GM13976 (cell line): ENCODE measurements at regions not wholly inside any gene's neighbourhood (a gene's known extent, or its start where the extent isn't known, plus 50 kb on each side); places are given as distances from the start of the nearest gene placed in this dataset.

Experiments used
- DNase-seq: peaks from one replicate; pipeline ENCODE4 v3.0.0; 2012; ENCODE audit warnings: low spot score
- in situ Hi-C: fragments of 300-500 bp; cut with MboI; formaldehyde crosslinking; loops from one replicate; pipeline ENCODE4 v1.12.0; 2022; ENCODE audit warnings: low sequenced_read_pairs, mixed read lengths, inconsistent platforms; ENCODE audit not compliant: unreplicated experiment
- TF ChIP-seq, protein P1 (sequence below): IDR thresholded peaks from 2 replicates; pipeline ENCODE4 v1.5.1; 2012; ENCODE audit warnings: borderline replicate concordance, mild to moderate bottlenecking; ENCODE audit not compliant: insufficient read depth; ENCODE audit errors: extremely low read depth, missing control alignments, control extremely low read depth

- DNase-seq, result peak; percentile 50
- in situ Hi-C loops, result no loop called here
Observed at GRCh38 chr3:101976473-101976872, 127.2 kb downstream of the NFKBIZ start.

GRCh38 chr3:101978348-101978747 is 129.0 kb downstream of the NFKBIZ start:
- DNase-seq, result no peak
- in situ Hi-C loops, result no loop called here
- TF ChIP-seq, protein P1, sequence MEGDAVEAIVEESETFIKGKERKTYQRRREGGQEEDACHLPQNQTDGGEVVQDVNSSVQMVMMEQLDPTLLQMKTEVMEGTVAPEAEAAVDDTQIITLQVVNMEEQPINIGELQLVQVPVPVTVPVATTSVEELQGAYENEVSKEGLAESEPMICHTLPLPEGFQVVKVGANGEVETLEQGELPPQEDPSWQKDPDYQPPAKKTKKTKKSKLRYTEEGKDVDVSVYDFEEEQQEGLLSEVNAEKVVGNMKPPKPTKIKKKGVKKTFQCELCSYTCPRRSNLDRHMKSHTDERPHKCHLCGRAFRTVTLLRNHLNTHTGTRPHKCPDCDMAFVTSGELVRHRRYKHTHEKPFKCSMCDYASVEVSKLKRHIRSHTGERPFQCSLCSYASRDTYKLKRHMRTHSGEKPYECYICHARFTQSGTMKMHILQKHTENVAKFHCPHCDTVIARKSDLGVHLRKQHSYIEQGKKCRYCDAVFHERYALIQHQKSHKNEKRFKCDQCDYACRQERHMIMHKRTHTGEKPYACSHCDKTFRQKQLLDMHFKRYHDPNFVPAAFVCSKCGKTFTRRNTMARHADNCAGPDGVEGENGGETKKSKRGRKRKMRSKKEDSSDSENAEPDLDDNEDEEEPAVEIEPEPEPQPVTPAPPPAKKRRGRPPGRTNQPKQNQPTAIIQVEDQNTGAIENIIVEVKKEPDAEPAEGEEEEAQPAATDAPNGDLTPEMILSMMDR, result no peak

More at GRCh38 chr3:101976473-101976872, 127.2 kb downstream of the NFKBIZ start:
- TF ChIP-seq, protein P1, result no peak

- TF ChIP-seq, protein P1, result no peak
- in situ Hi-C loops, result no loop called here
- DNase-seq, result no peak
Observed at GRCh38 chr3:101979033-101979432, 129.7 kb downstream of the NFKBIZ start.

DNA sequence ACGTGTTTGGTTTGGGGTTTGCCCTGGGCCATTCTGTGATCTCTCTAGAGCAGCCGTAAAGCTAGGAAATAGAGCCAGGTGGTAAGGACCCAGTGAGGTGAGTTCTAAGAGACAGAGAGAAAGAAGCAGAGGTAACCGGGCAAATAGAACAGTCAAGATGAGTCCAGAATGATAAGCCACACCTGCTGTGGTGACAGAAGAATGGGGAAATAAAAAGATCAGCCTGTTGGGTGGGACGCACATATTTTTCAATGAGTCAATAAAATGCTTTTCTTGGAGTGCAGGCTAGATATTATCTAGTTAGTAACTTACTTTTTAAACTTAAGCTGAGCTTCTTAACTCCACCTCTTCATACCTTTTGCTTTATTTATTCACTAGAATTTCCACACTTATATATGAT is 135.0 kb downstream of the NFKBIZ start:
- TF ChIP-seq, protein P1, result no peak
- in situ Hi-C loops, result no loop called here
- DNase-seq, result no peak

DNA sequence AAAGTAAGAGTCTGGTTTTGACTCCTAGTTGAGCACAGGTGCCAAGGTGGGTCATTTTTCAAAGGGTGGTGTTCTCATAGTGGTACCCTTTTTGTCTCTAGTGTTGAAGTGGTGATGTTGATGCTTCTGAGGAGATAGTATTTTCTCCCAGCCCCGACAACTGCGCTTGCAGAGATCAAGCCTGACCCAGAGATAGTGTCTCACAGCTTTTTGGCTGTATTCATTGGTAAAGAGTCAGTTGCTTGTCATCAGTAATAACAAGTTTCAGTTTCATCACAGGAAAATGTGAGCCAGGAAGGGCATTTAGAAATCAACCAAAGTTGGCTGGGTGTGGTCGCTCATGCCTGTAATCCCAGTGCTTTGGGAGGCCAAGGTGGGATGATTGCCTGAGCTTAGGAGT is 139.3 kb downstream of the NFKBIZ start:
- in situ Hi-C loops, result loop anchor here (5.0 kb wide), 1 partner anchor 41 kb away; no protein-coding TSS in a partner anchor
- no peak for DNase-seq
- TF ChIP-seq, protein P1, result no peak

DNA sequence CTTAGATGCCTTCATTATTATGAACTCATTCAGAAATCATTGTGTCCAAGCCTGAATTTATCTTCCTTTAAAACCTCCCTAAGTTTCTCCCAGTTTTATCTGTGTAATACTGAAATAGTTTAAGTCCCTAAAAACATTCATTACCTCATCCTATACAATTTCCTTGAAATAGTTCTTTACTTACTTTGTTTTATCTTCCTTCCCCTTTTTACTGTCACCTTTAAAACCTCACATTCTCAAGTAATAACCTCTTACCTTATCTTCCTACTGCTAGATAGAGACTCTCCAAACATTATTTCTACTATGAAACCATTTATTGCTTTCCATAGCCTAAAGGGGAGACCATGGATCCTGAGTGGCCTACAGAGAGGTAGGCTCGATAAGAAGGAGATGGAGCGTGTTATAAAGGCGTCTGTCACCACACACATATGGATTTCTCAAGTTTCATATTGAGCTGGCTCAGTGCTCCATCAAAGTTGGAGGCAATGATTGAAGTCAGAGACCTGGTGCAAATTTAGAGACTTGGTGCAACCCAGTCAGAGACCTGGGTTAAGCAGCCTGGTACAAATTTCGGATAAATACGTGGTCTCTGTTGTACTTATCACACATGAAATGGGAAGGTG is 140.4 kb downstream of the NFKBIZ start:
- in situ Hi-C loops, result loop anchor here (5.0 kb wide), 1 partner anchor 42 kb away; no protein-coding TSS in a partner anchor
- TF ChIP-seq, protein P1, result no peak
- no peak for DNase-seq
